ENCODE measurements at regions not wholly inside any gene's neighbourhood (a gene's known extent, or its start where the extent isn't known, plus 50 kb on each side); places are given as distances from the start of the nearest gene placed in this dataset.
"Not testable (repeated sequence)": the region's sequence is repeated elsewhere in the genome, so short reads cannot be mapped to it uniquely, and the experiment has no call there.

DNA sequence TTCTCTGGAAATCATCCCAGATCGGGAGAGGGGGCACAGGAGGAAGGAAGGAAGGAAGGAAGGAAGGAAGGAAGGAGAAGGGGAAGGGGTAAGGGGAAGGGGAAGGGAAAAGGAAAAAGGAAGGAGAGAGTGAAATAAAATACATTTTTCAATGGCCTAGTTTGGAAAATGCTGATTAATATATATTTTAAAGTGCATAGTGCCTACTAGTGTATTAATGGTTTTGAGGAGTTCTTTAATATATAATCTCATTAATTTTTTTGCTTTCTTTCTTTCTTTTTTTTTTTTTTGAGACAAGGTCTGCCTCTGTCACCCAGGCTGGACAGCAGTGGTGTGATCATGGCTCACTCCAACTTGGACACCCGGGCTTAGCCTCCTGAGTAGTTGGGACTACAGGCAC is 107.8 kb upstream of the FOLH1 start:
- no peak for DNase-seq

DNA sequence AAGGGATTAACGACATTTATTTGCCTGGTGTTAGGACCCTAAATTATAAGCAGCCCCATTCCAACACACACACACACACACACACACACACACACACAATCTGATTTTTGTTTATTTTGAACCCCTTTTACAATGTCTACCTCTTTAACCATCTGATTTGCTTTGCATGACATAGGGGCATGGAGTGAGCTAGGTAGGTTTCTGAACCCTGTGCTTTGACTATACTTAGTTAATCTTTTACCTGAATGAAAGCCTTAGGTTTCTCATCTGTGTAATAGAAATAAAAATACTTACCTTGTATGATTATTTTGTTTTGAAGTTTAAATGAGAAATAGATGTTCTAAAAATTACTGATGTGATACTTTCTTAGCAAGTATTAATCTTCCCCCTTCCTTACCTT is 94.7 kb upstream of the FOLH1 start:
- no peak for DNase-seq

DNA sequence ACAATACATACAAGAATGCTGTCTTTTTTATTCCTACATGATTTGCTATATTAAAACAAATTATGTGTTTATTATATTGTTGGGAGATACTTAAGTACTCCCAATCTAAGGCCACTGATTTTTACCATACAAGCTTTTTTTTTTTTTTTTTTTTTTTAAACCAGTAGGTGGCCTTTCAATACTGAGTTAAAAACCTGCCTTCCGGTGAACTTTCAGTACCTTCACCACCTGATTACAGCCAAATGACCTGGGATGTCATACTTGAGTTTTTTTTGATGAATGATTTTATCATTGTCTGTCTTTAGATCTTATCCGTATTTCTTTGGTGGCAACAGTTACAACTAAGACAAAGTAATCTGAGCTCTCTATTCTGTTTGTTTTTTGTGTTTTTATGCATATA is 94.0 kb upstream of the FOLH1 start:
- no peak for DNase-seq

GRCh38 chr11:49298017-49298416 is 89.6 kb upstream of the FOLH1 start:
- DNase-seq, result not testable (repeated sequence)

DNA sequence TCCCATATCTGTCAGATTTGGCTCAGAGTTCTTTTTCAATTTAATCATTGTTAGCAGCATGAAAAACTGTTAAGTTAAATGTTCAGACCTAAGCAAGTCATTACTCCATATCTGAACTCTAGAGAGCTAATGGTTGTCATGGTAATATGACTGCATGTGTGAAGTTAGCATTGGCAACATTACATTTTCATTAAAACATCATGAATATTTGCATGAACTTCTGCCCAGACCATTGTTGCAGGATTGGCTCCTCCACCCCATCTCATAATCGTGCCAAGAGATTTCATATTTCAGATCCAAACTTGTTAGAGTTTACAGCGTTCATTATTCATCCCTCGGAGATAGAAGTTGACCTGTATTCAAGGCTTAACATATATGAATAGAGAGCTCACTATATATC is 75.5 kb upstream of the FOLH1 start:
- not testable (repeated sequence) for DNase-seq

GRCh38 chr11:49283282-49283681 is 74.9 kb upstream of the FOLH1 start:
- not testable (repeated sequence) for DNase-seq

GRCh38 chr11:49282125-49282524 is 73.7 kb upstream of the FOLH1 start:
- not testable (repeated sequence) for DNase-seq

GRCh38 chr11:49277951-49278350 is 69.5 kb upstream of the FOLH1 start:
- not testable (repeated sequence) for DNase-seq

Measured in C1 segment of cervical spinal cord (tissue), 14 donors.